ENCODE measurements at regions not wholly inside any gene's neighbourhood (a gene's known extent, or its start where the extent isn't known, plus 50 kb on each side); places are given as distances from the start of the nearest gene placed in this dataset.

DNA sequence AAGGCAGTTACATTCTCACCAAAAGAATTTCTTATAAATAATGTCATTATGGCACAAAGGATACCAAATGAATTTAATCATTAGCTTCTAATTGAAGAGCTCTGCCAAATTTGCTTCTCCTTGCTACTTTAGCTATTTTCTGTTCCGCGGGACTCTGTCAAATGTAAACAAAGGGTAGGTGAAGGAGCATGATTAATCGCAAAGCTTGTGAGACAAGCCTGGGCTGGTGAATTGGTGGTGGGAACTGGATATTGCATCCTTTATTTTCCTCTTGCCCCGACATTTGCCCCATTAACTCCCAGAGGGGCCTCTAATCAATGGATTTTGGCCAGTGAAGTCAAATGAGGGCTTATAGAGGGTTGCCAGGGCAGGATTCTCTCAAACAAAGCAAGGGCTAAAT, 234.2 kb upstream of the RFX3 start:
- 27 to 39% methylated on average over 4 of the region's 4 CpGs for WGBS, 2 donors
- no peak for DNase-seq (ENCODE audit: low spot score in 2 of 2)
- intact Hi-C loops (cut with DNase I; ENCODE audit: low total_unique reads) = no loop called here
- TF ChIP-seq POLR2A (IDR thresholded peaks at IDR 0.05) = no peak
- TF ChIP-seq, protein P1, sequence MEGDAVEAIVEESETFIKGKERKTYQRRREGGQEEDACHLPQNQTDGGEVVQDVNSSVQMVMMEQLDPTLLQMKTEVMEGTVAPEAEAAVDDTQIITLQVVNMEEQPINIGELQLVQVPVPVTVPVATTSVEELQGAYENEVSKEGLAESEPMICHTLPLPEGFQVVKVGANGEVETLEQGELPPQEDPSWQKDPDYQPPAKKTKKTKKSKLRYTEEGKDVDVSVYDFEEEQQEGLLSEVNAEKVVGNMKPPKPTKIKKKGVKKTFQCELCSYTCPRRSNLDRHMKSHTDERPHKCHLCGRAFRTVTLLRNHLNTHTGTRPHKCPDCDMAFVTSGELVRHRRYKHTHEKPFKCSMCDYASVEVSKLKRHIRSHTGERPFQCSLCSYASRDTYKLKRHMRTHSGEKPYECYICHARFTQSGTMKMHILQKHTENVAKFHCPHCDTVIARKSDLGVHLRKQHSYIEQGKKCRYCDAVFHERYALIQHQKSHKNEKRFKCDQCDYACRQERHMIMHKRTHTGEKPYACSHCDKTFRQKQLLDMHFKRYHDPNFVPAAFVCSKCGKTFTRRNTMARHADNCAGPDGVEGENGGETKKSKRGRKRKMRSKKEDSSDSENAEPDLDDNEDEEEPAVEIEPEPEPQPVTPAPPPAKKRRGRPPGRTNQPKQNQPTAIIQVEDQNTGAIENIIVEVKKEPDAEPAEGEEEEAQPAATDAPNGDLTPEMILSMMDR (IDR thresholded peaks at IDR 0.05) = no peak
- no peak overlapping the region for H3K4me3 ChIP-seq (ENCODE audit: low read depth, poor library complexity, severe bottlenecking)

DNA sequence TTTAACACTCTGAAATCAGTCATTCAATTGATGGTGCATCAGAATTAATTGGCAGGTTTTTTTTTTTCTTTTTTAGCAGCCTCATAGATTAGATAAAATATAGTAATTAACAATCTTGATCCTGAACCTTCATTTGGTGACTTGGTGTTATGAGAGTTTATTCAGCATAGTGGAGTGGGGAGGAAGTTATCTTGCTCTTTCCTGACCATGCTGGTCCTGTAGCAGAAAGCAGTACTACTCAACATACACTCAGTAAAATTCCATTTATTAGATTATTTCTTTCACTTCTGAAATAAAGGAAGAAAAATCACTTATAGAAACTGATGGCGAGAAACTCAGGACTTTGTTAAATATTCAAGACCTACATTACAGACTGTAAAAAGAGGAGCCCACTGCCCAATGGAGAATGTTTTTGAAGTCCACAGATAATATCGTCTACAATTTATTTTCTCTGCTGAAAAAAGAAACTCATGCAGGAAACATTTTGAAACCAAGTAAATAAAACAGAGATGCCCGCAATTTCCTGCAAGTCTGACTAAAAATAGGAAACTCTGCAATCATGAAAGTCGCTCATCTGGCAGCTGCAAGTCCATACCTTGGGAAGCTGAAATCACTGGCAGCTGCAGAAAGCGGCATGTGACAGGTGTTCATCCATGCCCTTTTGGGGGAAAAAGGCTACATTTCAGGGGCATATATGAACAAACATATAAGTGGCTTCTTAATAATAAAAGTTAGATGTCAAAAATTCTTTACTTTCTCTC, 233.2 kb upstream of the RFX3 start:
- TF ChIP-seq, protein P1 (IDR thresholded peaks at IDR 0.05) = no peak
- TF ChIP-seq POLR2A (IDR thresholded peaks at IDR 0.05) = no peak
- WGBS, 2 donors = 49 to 64% methylated on average over 5 of the region's 5 CpGs
- no peak for DNase-seq (ENCODE audit: low spot score in 2 of 2)
- intact Hi-C loops (cut with DNase I; ENCODE audit: low total_unique reads) = no loop called here
- no peak overlapping the region for H3K4me3 ChIP-seq (ENCODE audit: low read depth, poor library complexity, severe bottlenecking)

DNA sequence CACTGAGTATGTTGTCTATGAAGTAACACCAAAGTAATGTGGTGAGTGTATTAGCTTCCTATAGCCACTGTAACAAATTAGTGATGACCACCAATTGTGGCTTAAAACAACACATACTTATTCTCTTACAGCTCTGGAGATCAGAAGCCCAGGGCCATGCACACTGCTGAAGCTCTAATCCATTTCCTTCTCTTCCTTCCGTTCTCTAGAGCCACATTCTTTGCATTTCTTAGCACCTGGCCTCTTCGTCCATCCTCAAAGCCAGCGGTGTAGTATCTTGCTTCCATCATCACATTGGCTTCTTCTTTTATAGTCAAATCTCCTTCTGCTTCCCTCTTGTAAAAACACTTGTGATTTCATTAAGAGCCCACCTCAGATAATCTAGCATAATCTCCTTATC, 230.3 kb upstream of the RFX3 start:
- no peak for DNase-seq (ENCODE audit: low spot score in 2 of 2)
- no peak for TF ChIP-seq POLR2A (IDR thresholded peaks at IDR 0.05)
- TF ChIP-seq, protein P1 (IDR thresholded peaks at IDR 0.05) = no peak
- intact Hi-C loops (cut with DNase I; ENCODE audit: low total_unique reads) = no loop called here
- H3K4me3 ChIP-seq (ENCODE audit: low read depth, poor library complexity, severe bottlenecking) = no peak overlapping the region
- WGBS, 2 donors = 88 to 90% methylated on average over 3 of the region's 3 CpGs

DNA sequence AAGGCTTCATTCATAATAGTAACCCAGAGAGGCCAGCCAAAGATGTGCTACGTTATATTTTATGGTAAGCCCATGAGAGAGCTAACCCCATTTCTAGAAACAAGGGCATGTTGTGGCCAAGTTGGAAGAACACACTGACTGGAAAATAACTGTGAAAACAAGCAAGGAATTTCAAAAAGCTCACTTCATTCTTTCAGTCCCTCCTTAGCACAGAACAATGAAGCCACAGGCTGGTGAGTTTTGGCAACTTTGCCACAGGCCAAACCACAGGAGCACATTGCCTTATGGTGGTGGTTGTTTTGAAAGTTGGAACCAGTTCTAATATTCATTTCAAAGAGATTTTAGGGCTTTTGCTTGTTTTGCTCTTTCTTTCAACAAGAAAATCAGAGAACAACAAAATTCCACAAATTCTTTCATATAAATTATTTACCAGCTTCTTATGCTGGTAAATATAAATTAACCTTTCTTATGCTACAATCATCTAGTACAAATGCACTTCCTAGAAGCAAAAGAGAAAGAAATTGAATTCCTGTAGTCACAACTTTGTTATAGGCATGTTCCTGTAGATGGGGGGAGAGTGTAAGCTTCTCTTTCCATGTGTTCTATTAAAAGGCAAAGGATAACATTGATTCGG, 225.4 kb upstream of the RFX3 start:
- DNase-seq (ENCODE audit: low spot score in 2 of 2) = no peak
- TF ChIP-seq, protein P1 (IDR thresholded peaks at IDR 0.05) = no peak
- TF ChIP-seq POLR2A (IDR thresholded peaks at IDR 0.05) = no peak
- intact Hi-C loops (cut with DNase I; ENCODE audit: low total_unique reads) = no loop called here
- H3K4me3 ChIP-seq (ENCODE audit: low read depth, poor library complexity, severe bottlenecking) = no peak overlapping the region
- WGBS, 2 donors = 36 to 47% methylated on average over 2 of the region's 2 CpGs

DNA sequence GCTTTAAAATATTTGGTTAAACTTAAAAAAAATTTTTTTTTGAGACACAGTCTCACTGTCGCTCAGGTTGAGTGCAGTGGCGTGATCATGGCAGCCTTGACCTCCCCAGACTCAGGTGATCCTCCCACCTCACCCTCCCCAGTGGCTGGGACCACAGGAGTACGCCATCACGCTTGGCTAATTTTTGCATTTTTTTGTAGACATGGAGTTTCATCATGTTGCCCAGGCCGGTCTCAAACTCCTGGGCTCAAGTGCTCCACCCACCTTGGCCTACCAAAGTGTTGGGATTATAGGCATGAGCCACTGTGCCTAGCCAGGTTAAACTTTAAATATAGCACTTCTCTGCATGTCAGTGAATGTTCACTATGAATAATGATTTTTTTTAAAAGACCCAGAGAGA, 224.5 kb upstream of the RFX3 start:
- no peak for TF ChIP-seq POLR2A (IDR thresholded peaks at IDR 0.05)
- TF ChIP-seq, protein P1 (IDR thresholded peaks at IDR 0.05) = no peak
- no peak for DNase-seq (ENCODE audit: low spot score in 2 of 2)
- intact Hi-C loops (cut with DNase I; ENCODE audit: low total_unique reads) = no loop called here
- no peak overlapping the region for H3K4me3 ChIP-seq (ENCODE audit: low read depth, poor library complexity, severe bottlenecking)
- 75 to 77% methylated on average over 5 of the region's 5 CpGs for WGBS, 2 donors

All from lower leg skin (tissue), 4 donors.